DMS79 treated with DMSO at 0.1 percent for 48 hours (cell line): ENCODE measurements at regions not wholly inside any gene's neighbourhood (a gene's known extent, or its start where the extent isn't known, plus 50 kb on each side); places are given as distances from the start of the nearest gene placed in this dataset.
"Not testable (repeated sequence)": the region's sequence is repeated elsewhere in the genome, so short reads cannot be mapped to it uniquely, and the experiment has no call there.

Source experiments
- DNase-seq: peaks from one replicate; lab custom pipeline; 2025; lab: John Stamatoyannopoulos, UW

GRCh38 chr7:42567051-42567450 lies 330.0 kb upstream of the GLI3 start:
- DNase-seq: no peak

GRCh38 chr7:42561797-42562196 lies 324.8 kb upstream of the GLI3 start:
- no peak for DNase-seq

GRCh38 chr7:42560866-42561265 lies 323.9 kb upstream of the GLI3 start:
- no peak for DNase-seq

DNA sequence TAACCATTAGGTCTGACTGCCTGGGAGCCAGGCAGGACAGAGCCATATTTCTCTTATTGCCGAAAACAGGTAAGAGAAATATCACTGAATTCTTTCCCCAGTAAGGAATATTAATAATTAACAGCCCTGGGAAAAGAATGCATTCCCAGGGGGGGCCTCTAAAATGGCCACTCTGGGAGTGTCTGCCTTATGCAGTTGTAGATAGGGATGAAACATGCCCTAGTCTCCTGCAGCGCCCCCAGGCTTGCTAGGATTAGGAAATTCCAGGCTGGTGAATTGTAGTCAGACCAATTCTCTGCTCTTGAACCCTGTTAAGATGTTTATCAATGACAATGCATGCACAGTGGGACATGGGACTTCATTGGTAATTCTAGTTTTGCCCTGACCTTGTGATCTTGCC lies 317.9 kb upstream of the GLI3 start:
- not testable (repeated sequence) for DNase-seq

DNA sequence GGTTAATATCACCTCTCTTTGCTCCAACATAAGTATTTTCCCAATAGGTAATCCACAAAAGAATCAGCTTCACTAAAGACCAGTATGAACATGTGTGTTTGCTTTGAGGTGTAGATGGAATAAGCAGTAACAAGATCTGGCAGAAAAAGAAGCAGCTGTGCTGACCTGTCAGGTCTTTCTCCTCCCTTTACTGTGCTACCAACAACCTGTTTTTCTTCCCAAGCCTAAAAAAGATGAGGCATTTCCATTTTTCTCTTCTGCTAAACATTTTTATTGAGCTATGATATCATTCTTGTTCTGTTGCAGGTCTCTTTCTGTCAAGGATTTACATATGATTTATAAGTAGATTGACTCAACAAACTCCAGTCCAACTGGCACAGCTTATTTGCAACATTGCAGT lies 315.2 kb upstream of the GLI3 start:
- no peak for DNase-seq

- DNase-seq: no peak
Observed at GRCh38 chr7:42550706-42551470, 313.9 kb upstream of the GLI3 start.

- DNase-seq: no peak
Observed at GRCh38 chr7:42549866-42550485, 313.0 kb upstream of the GLI3 start.

GRCh38 chr7:42548816-42549611 lies 312.0 kb upstream of the GLI3 start:
- no peak for DNase-seq

GRCh38 chr7:42545049-42545724 lies 308.2 kb upstream of the GLI3 start:
- DNase-seq: no peak

DNA sequence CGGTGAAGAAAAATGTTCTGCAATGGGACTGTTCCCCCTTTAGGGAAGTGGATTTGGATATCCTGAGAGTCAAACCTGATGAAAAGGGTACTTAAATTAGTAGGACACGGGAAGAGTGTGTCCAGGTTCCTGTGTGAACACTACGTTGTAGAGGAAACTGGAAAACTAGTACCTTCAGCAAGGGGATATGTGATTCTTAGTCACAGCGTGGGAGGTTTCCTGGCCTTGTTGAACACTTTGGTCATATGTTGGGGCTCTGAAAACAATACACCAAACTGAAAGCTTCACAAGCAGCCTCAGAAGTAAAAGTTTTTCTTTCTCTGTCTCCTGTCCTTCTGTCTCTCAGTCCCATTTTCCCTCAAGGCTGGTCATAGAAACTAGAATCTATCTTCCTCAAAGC lies 306.9 kb upstream of the GLI3 start:
- no peak for DNase-seq

DNA sequence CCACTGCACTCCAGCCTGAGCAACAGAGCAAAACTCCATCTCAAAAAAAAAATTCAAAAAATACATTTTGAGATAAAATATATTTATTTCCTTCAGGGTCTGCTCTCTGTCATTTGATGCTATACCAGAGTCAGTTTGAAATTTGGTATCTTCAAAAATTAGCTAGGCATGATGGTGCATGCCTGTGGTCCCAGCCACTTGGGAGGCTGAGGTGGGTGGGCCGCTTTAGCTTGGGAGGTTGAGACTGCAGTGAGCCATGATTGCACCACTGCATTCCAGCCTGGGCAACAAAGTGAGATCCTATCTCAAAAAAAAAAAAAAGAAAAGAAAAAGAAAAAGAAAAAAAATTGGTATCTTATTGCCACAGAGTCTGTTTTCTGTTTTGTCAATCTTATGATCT lies 305.4 kb upstream of the GLI3 start:
- not testable (repeated sequence) for DNase-seq

GRCh38 chr7:42534441-42534840 lies 297.4 kb upstream of the GLI3 start:
- no peak for DNase-seq

GRCh38 chr7:42527004-42527403 lies 290.0 kb upstream of the GLI3 start:
- no peak for DNase-seq

DNA sequence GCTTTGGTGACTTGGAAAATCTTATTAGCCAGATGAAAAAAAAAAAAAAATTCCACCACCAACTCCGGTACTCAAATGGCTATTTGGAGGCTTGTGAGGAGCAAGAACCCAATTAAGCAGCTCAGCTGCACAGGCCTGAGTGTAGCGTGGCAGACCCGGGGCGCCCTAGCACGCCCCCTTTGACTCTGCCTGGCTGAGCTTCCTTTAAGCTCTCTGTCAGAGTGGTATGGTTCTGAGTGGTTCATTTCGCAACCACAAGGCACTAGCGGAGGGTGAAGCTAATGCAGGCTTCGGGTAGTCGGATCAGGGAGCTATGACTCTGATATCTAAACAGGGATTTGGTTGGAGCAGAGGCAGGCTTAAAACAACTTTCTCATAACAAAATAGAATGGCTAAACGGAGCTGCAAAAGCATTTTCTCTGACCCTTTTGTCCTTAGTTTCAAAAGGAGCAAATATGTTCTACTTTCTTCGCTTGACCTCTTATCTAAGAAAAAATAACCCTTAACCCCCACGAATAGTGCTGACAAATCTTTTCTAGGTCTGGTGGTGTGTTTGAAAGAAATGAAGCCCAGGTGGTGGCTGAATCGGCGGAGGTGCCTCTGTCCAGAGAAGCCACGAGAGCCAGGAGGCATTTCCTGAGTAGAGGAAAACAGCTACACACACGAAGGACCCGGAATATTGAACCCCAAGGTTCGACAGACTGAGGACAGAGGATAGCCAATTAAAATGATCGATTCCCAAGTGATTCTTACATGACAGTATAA lies 285.4 kb upstream of the GLI3 start:
- no peak for DNase-seq

- DNase-seq: no peak
Observed at GRCh38 chr7:42511027-42511426, 274.0 kb upstream of the GLI3 start.

DNA sequence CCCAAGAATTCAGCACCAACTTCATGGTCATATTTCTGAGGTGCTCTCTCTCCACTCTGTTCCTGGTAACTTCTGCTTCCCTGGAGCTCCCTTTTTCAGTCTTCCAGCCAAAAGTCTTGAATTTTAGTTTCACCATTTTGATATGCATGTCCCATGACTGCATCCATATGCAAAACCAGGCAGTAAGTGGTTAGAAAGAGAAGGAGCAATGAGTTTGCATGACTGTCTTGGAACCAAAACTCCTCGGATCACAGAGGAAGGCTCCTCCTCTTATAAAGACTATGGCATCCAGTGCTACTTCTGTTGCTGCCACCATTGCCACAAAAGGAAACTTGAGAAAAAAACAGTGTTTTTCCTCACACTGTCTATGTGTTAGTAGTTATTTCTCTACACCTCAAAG lies 269.1 kb upstream of the GLI3 start:
- no peak for DNase-seq

GRCh38 chr7:42502022-42502421 lies 265.0 kb upstream of the GLI3 start:
- DNase-seq: no peak

- no peak for DNase-seq
Observed at GRCh38 chr7:42495256-42495655, 258.2 kb upstream of the GLI3 start.

- no peak for DNase-seq
Observed at GRCh38 chr7:42494736-42495135, 257.7 kb upstream of the GLI3 start.

DNA sequence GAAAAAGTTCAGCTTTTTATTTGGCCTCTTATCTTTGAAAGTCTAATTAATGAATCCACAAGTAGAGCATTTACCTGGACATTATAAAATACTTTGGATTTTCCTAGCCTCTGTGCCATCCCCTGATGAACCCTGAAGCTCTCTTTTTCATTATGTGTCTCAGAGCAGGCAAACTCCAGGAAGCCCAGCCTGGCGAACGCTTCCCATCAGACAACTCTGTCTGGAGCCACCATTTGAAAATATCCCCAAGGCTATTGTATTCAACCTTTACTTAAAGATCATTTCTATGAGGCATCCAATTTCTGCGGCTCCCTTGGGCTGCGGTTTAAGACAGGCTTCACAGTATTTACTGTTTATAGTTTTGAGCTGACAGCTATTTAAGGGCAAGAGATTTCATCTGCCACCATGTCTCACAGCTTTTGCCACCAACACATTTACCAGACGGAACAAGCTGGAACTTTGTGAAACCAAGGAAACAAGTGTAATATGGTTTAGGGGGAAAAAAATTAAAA lies 257.2 kb upstream of the GLI3 start:
- DNase-seq: no peak

- no peak for DNase-seq
Observed at GRCh38 chr7:42493436-42494198, 256.6 kb upstream of the GLI3 start.
